ENCODE measurements at regions not wholly inside any gene's neighbourhood (a gene's known extent, or its start where the extent isn't known, plus 50 kb on each side); places are given as distances from the start of the nearest gene placed in this dataset.
A peak's percentile ranks its signal among the peaks of the same experiment; 100 is the strongest.

- no peak for DNase-seq (ENCODE audit: low spot score)
Observed at GRCh38 chr13:29926098-29926476, 75.7 kb upstream of the UBL3 start.

- DNase-seq (ENCODE audit: low spot score) = no peak
Observed at GRCh38 chr13:29925457-29926097, 75.2 kb upstream of the UBL3 start.

GRCh38 chr13:29924482-29925350, 74.3 kb upstream of the UBL3 start:
- no peak for DNase-seq (ENCODE audit: low spot score)

- peak; percentile 79 for DNase-seq (ENCODE audit: low spot score)
Observed at GRCh38 chr13:29923554-29924481, 73.4 kb upstream of the UBL3 start.

- DNase-seq (ENCODE audit: low spot score) = no peak
Observed at GRCh38 chr13:29922896-29923295, 72.5 kb upstream of the UBL3 start.

GRCh38 chr13:29922281-29922821, 71.9 kb upstream of the UBL3 start:
- no peak for DNase-seq (ENCODE audit: low spot score)

- no peak for DNase-seq (ENCODE audit: low spot score)
Observed at GRCh38 chr13:29921542-29921941, 71.1 kb upstream of the UBL3 start.

- DNase-seq (ENCODE audit: low spot score) = no peak
Observed at GRCh38 chr13:29920025-29920643, 69.7 kb upstream of the UBL3 start.

GRCh38 chr13:29918845-29919244, 68.4 kb upstream of the UBL3 start:
- DNase-seq (ENCODE audit: low spot score) = no peak

GRCh38 chr13:29917650-29918049, 67.2 kb upstream of the UBL3 start:
- no peak for DNase-seq (ENCODE audit: low spot score)

GRCh38 chr13:29914581-29914980, 64.2 kb upstream of the UBL3 start:
- no peak for DNase-seq (ENCODE audit: low spot score)

GRCh38 chr13:29911781-29912418, 61.5 kb upstream of the UBL3 start:
- DNase-seq (ENCODE audit: low spot score) = no peak

- no peak for DNase-seq (ENCODE audit: low spot score)
Observed at GRCh38 chr13:29909975-29910674, 59.7 kb upstream of the UBL3 start.

- no peak for DNase-seq (ENCODE audit: low spot score)
Observed at GRCh38 chr13:29909081-29909730, 58.8 kb upstream of the UBL3 start.

GRCh38 chr13:29908416-29909080, 58.1 kb upstream of the UBL3 start:
- DNase-seq (ENCODE audit: low spot score) = no peak

GRCh38 chr13:29907670-29908069, 57.3 kb upstream of the UBL3 start:
- no peak for DNase-seq (ENCODE audit: low spot score)

- no peak for DNase-seq (ENCODE audit: low spot score)
Observed at GRCh38 chr13:29906432-29907011, 56.1 kb upstream of the UBL3 start.

- DNase-seq (ENCODE audit: low spot score) = no peak
Observed at GRCh38 chr13:29905845-29906244, 55.4 kb upstream of the UBL3 start.

GRCh38 chr13:29903996-29904395, 53.6 kb upstream of the UBL3 start:
- no peak for DNase-seq (ENCODE audit: low spot score)

Data from germinal center (tissue), 1 donor.